Gastroesophageal sphincter (tissue), 3 donors: ENCODE measurements at regions not wholly inside any gene's neighbourhood (a gene's known extent, or its start where the extent isn't known, plus 50 kb on each side); places are given as distances from the start of the nearest gene placed in this dataset.

ENCODE experiments used
- EP300 ChIP-seq: sonication (generic); formaldehyde crosslinking; IDR thresholded peaks from one replicate; pipeline ENCODE4 v1.6.1; 2017; ENCODE audit warnings: antibody characterized with exemption, mild to moderate bottlenecking
- POLR2A ChIP-seq, 2 donors: fragments of 450-650 bp; IDR thresholded peaks; one replicate each; pipeline ENCODE4 v1.6.1; 2017; ENCODE audit warnings: antibody characterized with exemption in 2 of 2, mild to moderate bottlenecking in 2 of 2, moderate library complexity in 1 of 2
- POLR2AphosphoS5 ChIP-seq: sonication (generic); formaldehyde crosslinking; IDR thresholded peaks from one replicate; pipeline ENCODE4 v1.6.1; 2017; ENCODE audit warnings: antibody characterized with exemption
- TF ChIP-seq, protein P1 (sequence below), 4 experiments: fragments of 200-600 bp in 2 of 4; fragments of 450-650 bp in 2 of 4; sonication (generic) in 1 of 4; IDR thresholded peaks; one replicate each; pipeline ENCODE4 v1.5.1; 2017 to 2019; ENCODE audit warnings: antibody characterized with exemption in 4 of 4, mild to moderate bottlenecking in 2 of 4, moderate library complexity in 2 of 4

DNA sequence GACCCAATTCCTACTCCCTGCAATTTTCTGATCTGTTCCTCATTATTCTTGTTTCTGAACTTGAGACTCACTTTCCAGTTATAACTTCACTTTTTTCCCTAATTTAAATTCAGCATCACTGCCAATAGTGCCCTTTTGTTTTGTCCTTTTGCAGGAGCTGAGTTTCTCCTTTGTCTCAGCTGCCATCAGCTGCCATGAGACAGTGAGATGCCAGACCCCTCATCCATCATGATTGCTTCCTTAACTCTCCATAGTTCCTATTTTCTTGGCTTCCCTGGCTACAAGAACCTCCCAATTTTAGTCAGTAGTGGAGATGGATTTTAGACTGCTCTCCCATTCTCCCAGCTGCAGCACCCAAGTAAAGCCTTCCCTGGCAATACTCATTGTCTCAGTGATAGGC, 518.1 kb downstream of the HDGFL1 start:
- no peak for TF ChIP-seq POLR2A (IDR thresholded peaks at IDR 0.05)
- TF ChIP-seq, protein P1, sequence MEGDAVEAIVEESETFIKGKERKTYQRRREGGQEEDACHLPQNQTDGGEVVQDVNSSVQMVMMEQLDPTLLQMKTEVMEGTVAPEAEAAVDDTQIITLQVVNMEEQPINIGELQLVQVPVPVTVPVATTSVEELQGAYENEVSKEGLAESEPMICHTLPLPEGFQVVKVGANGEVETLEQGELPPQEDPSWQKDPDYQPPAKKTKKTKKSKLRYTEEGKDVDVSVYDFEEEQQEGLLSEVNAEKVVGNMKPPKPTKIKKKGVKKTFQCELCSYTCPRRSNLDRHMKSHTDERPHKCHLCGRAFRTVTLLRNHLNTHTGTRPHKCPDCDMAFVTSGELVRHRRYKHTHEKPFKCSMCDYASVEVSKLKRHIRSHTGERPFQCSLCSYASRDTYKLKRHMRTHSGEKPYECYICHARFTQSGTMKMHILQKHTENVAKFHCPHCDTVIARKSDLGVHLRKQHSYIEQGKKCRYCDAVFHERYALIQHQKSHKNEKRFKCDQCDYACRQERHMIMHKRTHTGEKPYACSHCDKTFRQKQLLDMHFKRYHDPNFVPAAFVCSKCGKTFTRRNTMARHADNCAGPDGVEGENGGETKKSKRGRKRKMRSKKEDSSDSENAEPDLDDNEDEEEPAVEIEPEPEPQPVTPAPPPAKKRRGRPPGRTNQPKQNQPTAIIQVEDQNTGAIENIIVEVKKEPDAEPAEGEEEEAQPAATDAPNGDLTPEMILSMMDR (IDR thresholded peaks at IDR 0.05), result no peak
- TF ChIP-seq POLR2AphosphoS5, result no peak
- no peak for TF ChIP-seq EP300
